HG03135 (cell line): ENCODE measurements at regions not wholly inside any gene's neighbourhood (a gene's known extent, or its start where the extent isn't known, plus 50 kb on each side); places are given as distances from the start of the nearest gene placed in this dataset.

Source experiments
- ATAC-seq: cut with Tn5 transposase; IDR thresholded peaks from one replicate; pipeline ENCODE4 v1.9.1; 2021; ENCODE audit warnings: mild to moderate bottlenecking, moderate library complexity; ENCODE audit not compliant: unreplicated experiment

DNA sequence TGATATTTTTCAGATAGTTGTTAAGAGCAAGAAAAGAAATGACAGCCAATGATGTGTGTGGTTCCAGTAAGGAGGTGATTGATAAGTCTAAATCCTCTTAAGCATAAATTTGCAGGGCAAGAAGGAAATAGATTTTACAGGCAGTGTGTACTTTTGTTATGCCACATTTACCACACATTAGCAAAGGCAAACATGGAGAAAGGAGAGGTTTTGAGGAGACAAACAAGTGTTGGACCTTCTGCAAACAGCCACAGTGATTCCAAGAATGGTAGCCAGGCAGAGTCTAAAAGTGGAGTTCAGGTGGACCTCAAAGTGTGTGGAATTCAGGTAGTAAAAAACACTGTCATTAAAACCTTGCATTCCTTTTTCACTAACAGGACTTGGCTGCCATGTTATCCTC is 295.9 kb upstream of the ITGA1 start:
- ATAC-seq: no peak

DNA sequence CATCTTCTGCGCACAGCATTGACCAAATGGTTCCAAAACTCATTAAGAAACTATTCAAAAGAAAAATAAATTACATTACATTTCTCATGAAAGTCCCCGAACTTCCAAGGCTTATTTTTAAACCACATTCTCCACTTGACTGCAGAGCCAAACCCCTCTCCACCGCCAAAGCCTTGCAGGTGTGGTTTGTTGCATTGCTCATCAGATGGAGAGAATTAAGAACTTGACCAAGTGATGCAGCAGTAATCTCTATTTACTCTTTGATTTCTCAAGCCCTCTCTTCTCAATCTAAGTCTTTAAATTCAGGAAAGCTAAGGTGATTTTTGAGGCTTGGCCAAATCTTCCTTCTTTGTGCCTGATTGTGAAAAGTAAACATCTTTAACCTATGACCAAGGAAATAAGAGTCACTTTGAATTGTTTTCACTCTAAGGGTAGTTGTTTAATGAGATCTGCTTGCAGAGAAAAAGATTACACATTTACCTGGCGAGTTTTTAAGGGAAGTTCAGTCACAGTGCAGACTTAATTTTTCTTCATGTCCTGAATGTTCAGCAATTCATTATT is 290.5 kb upstream of the ITGA1 start:
- ATAC-seq: no peak

DNA sequence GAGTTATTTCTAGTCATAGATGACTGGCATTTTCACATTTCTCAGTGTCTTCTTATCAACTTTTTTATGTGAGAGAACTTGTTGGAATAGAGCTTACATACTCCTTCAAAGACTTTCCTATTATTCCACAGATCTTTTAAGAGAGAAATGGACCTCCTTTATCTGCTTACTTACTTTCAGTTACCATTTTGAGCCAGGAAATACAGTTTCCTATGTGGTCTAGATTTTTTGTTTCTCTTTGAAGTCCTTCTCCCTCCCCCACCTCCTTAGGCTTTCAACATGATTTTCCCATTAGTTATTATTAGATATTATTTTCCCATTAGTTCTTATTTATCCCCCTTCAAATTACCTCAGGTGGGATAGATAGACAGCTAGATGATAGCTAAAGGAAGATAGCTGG is 289.1 kb upstream of the ITGA1 start:
- ATAC-seq: no peak

DNA sequence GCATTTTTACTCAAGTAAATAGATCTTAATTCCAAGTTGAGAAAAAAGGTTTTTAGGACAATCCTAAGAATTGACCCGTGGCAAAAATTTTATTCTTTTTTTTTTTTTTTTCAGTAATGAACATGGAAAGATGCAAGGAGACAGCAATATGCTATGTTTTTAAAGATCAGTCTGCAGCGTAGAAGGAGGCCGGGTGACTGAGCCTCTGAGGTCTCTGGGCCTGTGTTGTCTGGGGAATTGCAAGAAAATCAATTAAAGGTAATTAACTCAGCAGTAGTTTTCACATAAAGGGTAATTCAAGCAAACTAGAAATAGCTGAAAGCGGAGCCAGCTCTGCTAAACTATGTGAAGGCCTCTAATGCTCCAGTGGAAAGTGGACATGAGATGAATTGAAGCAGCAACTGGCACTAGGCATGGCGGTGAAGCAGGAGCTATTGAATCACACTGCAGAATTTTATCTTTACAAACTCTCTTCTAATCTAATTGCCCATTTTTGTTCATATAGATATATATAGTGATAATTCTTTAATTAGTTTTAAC is 285.2 kb upstream of the ITGA1 start:
- no peak for ATAC-seq

DNA sequence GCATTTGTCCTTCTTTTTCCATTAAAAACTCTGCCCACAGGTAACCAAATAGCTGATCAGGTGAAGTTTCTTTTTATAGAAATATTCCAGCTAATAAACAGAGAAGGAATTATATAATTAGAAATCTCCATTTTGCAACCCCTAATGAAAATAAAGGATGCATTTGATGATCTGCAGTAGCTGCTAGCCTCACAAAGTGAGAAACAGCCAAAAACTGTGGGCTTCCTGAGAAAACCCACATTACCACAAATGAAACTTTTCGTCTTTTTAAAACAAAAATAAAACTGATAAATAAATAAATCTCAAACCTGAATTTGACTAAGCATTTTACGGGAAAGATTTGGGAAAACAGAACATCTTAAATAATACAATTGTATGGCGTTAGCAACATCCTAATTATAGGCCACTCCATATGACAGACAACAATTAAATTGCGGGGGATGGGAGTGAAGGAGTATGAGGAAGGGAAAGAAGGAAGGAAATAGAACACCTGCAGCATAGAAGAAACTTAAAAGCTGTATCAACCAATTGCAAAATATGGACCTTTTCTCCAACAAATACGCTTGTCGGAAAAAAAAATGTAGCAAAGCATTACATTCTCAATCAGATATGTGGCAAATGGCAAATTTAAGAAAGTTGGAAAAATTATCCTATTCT is 283.0 kb upstream of the ITGA1 start:
- ATAC-seq: no peak

DNA sequence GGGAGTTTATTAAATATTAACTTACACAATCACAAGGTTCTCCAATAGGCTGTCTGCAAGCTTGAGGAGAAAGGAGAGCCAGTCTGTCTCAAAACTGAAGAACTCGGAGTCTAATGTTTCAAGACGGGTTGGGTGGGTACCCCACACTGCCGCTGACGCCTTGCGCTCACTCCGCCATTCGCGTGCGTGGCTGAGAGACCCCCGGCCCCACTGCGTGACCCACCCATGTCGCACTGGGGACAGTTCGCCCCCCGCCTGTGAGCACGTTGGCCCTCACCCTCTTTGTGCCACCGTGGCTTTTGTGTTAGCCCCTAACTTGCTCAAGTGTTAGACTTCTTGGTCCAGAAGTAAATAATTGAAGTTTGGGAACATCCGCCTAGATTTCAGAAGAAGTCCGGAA is 270.0 kb upstream of the ITGA1 start:
- ATAC-seq: no peak

DNA sequence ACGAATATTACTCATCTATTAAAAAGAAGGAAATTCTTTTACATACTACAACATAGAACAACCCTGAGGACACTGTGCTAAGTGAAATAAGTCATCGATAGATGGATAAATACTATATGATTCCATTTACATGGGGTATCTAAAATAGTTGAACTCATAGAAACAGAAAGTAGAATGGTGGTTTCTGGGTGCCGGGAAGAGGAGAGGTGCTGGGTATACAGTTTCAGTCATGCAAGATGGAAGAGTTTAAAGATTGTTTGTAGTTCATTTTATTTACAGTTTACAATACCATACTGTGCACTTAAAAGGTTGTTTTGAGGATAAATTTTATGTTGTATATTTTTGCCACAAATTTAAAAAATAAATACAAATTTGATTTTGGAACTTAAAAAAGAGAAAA is 267.5 kb upstream of the ITGA1 start:
- no peak for ATAC-seq

DNA sequence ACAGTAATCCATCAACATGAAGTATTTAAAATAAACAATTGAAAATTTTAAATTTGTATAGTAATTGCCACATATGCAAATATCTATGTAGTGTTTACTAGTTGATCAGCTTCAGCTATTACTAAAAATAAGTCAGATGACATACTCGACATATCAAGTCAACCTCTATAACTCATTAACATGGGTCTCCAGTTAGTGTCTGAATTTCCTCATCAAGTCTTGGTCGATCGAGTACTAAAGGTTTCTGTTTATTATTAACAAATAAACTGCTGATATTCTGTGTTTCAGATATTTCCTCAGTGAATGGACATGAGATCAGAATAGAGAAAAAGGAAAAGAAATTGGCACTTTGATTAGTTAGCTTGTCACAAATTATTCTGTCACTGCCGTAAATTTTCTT is 266.5 kb upstream of the ITGA1 start:
- ATAC-seq: no peak

DNA sequence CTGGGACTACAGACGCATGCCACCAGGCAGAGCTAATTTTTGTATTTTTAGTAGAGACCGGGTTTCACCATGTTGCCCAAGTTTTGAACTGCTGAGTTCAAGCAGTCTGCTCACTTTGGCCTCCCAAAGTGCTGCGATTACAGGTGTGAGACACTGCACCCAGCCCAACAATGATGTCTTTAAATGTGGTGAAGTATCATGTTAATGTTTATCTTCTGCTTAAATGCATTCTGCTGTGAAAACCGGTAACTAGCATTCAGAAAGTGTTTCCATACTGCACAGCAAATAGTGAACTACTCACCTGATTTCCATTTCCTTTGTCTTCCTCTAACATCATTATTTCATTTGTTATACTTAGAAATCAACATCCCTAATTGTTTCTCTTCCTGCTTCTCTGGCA is 264.0 kb upstream of the ITGA1 start:
- no peak for ATAC-seq

DNA sequence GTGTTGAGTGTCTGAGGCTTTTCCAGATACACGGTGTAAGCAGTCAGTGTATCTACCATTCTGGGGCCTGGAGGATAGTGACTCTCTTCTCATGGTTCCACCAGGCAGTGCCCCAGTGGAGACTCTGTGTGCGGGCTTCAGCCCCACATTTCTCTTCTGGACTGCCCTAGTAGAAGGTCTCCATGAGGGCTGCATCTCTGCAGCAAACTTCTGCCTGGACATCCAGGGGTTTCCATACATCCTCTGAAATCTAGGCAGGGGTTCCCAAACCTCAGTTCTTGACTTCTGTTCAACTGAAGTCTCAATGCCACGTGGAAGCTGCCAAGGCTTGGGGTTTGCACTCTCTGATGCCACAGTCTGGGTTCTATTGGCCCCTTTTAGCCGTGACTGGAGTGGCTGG is 256.6 kb upstream of the ITGA1 start:
- no peak for ATAC-seq

DNA sequence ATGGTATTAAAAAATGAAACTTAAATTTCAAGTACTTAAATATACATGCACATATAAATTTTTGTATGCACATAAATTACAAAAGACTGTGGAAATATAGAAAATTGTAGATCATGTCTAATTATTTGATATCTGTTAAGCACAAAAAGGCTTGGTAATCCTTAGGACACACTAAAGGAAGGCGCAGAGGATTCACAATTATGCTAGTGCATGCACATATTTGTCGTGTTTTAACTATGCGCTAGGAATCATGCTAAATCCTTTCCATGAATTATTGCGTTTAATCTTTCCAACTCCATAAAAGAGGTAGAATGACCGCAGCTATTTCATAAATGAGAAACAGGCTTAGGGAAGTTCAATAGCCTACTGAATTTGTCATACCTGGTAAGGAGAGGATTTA is 244.1 kb upstream of the ITGA1 start:
- no peak for ATAC-seq

DNA sequence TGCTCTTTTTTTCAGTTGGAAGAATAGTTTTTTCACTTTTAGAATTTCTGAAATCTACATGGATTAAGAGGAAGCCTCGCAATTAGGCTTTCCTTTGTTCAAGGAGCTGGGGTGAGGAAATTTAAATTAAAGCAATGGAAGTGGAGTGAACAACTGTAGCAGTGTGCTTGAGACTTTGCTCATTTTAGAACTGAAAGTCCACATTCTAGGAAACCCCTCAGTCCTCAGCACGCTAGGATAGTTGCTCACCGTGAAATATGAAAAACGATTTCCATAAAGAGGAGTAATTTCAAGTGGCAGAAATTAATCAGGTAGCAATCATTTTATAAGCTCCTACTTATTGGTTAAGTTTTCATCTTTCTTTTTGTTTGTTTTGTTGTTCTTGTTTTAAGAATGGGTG is 243.0 kb upstream of the ITGA1 start:
- ATAC-seq: no peak

DNA sequence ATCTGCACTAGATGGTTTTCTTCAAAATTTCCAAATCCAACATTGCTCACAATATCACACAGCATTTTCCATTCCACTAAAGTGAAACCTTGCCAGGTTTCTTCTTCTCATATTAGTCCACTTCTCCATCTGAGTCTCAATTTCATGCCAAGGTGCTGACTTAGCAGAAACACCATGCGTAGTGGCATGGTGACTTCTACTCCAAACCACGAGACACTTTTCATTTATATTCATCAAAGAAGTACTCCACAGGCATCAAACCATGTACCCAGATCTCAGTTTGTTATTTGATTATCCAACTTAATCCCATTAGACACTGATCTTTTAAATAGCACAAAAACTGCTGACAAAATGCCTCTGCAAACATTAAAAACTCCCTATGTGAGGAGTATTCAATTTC is 233.4 kb upstream of the ITGA1 start:
- no peak for ATAC-seq

DNA sequence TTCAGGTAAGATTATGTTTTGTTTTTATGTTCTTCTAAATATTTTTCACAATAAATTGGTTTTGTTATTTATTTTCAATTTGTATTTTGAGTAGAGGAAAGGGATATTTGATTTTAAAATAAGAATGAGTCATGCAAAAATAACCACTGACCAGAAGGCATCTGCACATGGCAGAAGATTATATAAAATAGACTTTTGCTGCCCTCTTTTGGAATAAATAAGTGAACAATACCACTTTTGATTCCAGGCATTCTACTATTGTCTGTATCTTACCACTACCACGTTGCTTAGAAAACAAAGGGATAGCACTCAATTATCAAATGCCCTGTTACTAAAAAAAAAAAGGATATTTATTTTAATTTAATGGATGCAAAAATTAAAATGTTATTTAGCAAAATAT is 227.3 kb upstream of the ITGA1 start:
- ATAC-seq: no peak

DNA sequence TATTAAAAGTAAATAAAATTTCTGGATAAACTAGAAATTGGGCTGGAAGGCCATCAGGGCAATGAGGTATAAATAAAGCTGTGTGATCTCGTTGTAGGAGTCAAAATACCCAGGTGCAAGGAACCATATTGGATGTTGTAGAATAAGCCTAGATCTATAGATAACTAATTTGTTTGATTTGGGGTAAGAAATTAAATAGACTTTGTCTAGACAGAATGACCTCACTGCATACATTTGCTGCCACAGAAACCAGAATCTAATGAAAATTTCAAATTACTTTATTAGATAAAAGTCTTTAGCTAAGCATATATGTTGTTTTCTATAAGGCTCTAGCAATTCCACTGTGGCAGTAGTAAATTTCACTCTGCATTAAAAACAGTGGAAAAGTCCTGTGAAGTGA is 225.2 kb upstream of the ITGA1 start:
- no peak for ATAC-seq

DNA sequence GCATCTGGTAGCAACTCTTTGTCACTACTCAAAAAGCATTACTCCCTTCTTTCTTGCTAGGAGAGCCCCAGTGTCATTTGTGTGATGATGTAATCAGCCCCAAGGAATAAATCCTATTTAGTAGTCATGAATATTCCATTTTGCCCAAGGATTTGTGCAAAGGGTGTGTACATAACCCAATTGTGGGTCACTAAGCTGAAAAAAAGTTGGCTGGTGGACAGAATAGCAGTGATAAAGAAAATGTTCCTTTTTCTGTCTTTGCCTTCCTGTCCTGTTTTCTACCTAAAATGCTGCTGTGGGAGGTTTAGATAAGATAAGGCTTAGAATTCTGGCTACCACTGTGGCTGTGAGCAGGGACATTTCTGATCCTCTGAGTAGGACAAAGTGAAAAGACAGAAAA is 223.1 kb upstream of the ITGA1 start:
- no peak for ATAC-seq

DNA sequence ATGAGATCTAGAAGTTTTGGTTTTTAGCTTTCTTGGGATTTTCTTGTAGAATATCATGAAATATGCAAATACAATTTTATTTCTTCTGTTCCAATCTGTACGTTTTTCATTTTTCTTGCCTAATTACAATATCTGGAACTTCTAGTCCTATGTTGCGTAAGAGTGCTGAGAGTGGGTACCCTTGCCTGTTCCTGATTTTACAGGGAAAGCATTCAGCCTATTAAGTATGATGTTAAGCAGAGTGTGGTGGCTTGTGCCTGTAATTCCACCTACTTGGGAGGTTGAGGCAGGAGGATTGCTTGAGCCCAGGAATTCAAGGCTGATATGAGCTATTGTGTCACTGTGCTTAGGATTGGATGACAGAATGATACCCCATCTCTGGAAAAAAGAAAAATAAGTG is 210.2 kb upstream of the ITGA1 start:
- no peak for ATAC-seq

DNA sequence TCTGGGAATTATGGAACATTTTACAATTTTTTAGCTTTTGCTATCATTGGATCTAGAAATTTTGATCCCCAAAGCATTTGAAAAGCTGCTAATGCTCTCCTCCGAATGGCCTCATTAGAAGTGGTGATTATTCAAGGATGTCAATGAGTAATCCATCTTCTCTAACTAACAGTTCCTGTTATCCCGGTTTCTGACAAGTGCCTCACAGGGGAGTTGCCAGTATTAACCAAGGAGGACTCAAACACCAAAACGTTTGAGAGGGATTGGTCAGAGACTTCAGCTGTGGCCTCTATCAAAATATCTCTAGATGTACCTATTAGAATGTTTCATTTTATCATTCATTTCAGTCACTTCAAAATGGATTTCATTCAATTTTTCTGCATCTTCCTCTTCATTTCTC is 208.3 kb upstream of the ITGA1 start:
- ATAC-seq: no peak

DNA sequence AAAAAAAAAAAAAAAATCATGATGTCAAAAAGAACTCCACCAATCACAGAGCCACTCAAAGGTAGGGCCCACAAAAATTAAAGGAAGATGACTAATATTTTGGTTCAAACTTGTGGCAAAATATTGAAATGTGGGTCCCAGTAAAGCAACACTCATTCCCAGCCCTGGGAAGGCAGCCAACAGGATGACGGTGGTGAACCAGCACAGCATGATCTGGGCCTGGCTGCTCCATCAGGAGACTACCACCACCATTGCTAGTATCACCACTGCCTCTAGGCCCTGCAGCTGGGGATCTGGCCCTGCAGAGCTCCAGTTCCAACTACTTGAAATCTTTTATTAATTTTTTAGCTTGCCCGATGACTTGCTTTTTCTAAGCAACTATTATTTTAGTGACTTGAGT is 206.8 kb upstream of the ITGA1 start:
- ATAC-seq: no peak

DNA sequence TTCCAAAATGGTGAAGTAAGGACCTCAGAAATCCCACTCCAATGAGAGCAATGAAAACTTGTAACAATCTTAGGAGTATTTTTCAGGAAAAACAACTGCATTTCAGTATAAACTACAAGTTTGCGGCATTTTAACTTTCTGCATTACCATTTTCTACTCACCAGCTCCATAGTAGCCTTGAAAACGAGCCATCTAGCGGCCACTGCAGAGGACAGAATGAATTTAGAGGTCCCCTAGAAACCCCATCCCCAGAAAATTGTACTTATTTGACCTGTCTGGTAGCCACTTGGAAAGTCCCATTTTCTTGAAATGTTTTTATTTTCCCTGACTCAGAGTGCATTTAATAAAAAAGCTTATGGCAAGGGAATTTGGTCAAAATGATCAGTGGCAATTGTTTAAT is 205.4 kb upstream of the ITGA1 start:
- no peak for ATAC-seq

DNA sequence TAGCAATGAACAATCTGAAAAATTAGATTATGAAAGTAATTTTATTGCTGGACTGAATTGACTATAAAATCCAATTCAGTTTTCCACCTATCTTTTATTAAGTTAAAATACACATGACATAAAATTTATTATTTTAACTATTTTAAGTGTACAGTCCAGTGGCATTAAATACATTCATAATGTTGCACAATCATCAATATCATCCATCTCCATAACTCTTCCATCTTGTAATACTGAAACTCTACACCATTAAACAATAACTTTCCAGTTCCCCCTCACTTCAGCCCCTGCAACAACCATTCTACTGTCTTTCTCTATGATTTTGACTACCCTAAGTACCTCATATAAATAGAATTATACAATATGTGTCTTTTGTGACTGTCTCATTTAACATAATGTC is 200.6 kb upstream of the ITGA1 start:
- no peak for ATAC-seq

DNA sequence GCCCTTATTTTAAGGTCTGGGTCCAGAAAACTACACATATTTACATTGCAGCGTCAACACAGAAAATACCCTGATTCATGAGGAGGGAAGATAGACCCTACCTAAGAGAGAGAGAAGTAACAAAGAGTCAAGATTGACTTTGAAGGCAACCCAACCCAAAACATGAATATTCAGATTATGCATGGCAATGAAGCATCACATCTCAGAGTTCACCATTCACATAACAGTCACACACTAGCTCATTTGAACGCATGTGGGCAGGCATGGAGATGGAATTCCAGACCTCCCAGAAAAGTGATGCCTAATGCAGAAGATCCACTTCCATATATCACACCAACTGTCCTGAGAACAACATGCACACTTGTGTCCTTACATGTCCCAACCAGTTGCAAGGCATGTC is 190.1 kb upstream of the ITGA1 start:
- ATAC-seq: no peak

DNA sequence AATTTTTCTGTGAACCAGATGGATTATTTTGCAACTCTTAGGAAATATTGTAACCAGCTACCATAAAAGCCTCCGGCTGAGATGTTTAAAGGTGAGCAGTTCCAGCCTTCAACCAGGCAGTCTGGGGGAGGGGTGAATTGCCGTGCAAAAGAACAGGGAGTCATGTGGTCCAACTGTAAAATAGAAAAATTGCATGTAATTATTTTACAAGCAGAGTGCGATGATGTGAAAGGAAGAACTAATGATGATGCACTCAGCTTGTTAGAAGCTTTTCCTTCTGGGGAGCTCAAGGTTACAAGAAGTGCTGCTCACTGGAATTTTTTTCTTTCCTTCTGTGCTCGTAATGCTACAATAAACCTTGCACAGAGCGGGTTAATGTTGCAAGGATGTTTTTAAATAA is 188.7 kb upstream of the ITGA1 start:
- no peak for ATAC-seq
